ENCODE measurements at regions not wholly inside any gene's neighbourhood (a gene's known extent, or its start where the extent isn't known, plus 50 kb on each side); places are given as distances from the start of the nearest gene placed in this dataset.

DNA sequence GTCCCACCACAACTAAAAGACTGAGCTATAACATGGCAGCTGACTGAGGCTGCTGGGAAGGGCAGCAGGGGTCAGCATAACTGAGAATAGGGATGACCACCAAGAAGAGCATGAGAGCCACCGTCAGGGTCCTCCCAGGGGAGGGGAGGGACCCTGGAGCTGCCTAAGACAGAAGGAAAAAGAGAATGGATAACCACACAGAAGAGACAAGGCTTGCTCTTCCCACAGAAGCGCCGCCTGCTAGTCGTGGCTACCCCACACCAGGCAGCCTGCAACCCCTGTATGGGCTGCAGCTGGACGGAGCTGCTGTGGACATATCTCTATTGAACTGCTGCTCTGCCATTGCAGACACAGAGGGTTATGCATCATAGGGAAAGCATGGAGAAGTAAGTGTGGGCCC lies 132.0 kb upstream of the CHD6 start:
- Histone ChIP-seq H3F3A (replicated peaks; ENCODE audit: low read depth) (no peaks in the 10 kb centered on the region), H4K20me1 (replicated peaks; ENCODE audit: insufficient read depth) (no peaks in the 10 kb centered on the region), H3K79me2 (replicated peaks; ENCODE audit: insufficient read depth) (no peaks in the 10 kb centered on the region), H3K27ac (ENCODE audit: low read depth) (no peak overlapping the region), H3K36me3 (ENCODE audit: insufficient read depth) (no peaks in the 10 kb centered on the region), H3K27me3 (ENCODE audit: insufficient read depth) (no peaks in the 10 kb centered on the region), H3K4me1 (ENCODE audit: insufficient read depth) (no peaks in the 10 kb centered on the region), H3K4me3 (no peak overlapping the region), H3K9me2 (ENCODE audit: insufficient read depth) (no peaks in the 10 kb centered on the region), H3K4me2 (no peak overlapping the region), H2AFZ (no peak overlapping the region)
- no peak for DNase-seq (ENCODE audit: low spot score)
- no peak overlapping the region for H3K27ac Mint-ChIP-seq
- peaks cover 88% of the 10 kb centered on the region for H3K9me3 Mint-ChIP-seq
- no peaks in the 10 kb centered on the region for H3K4me1 Mint-ChIP-seq
- no peak for ATAC-seq
- H3K36me3 Mint-ChIP-seq (ENCODE audit: low read depth): peaks cover 14% of the 10 kb centered on the region
- H3K27me3 Mint-ChIP-seq (ENCODE audit: insufficient read depth, low read depth, poor library complexity): peaks cover 5% of the 10 kb centered on the region
- TF ChIP-seq, protein P1, sequence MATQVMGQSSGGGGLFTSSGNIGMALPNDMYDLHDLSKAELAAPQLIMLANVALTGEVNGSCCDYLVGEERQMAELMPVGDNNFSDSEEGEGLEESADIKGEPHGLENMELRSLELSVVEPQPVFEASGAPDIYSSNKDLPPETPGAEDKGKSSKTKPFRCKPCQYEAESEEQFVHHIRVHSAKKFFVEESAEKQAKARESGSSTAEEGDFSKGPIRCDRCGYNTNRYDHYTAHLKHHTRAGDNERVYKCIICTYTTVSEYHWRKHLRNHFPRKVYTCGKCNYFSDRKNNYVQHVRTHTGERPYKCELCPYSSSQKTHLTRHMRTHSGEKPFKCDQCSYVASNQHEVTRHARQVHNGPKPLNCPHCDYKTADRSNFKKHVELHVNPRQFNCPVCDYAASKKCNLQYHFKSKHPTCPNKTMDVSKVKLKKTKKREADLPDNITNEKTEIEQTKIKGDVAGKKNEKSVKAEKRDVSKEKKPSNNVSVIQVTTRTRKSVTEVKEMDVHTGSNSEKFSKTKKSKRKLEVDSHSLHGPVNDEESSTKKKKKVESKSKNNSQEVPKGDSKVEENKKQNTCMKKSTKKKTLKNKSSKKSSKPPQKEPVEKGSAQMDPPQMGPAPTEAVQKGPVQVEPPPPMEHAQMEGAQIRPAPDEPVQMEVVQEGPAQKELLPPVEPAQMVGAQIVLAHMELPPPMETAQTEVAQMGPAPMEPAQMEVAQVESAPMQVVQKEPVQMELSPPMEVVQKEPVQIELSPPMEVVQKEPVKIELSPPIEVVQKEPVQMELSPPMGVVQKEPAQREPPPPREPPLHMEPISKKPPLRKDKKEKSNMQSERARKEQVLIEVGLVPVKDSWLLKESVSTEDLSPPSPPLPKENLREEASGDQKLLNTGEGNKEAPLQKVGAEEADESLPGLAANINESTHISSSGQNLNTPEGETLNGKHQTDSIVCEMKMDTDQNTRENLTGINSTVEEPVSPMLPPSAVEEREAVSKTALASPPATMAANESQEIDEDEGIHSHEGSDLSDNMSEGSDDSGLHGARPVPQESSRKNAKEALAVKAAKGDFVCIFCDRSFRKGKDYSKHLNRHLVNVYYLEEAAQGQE (IDR thresholded peaks at IDR 0.05; ENCODE audit: unreplicated experiment): no peak
- TF ChIP-seq POLR2AphosphoS5 (IDR thresholded peaks at IDR 0.05; ENCODE audit: low read depth) (no peak), NANOG (IDR thresholded peaks at IDR 0.05; ENCODE audit: borderline replicate concordance) (no peak), ZNF114 (CRISPR knock-in tag; IDR thresholded peaks at IDR 0.05) (no peak), STAT1 (IDR thresholded peaks at IDR 0.05; ENCODE audit: unreplicated experiment) (no peak)
- TF ChIP-seq, protein P2, sequence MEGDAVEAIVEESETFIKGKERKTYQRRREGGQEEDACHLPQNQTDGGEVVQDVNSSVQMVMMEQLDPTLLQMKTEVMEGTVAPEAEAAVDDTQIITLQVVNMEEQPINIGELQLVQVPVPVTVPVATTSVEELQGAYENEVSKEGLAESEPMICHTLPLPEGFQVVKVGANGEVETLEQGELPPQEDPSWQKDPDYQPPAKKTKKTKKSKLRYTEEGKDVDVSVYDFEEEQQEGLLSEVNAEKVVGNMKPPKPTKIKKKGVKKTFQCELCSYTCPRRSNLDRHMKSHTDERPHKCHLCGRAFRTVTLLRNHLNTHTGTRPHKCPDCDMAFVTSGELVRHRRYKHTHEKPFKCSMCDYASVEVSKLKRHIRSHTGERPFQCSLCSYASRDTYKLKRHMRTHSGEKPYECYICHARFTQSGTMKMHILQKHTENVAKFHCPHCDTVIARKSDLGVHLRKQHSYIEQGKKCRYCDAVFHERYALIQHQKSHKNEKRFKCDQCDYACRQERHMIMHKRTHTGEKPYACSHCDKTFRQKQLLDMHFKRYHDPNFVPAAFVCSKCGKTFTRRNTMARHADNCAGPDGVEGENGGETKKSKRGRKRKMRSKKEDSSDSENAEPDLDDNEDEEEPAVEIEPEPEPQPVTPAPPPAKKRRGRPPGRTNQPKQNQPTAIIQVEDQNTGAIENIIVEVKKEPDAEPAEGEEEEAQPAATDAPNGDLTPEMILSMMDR (conservative IDR thresholded peaks at IDR 0.05; ENCODE audit: low read depth in 2 of 2): no peak
- no peak overlapping the region for H3K4me3 Mint-ChIP-seq

DNA sequence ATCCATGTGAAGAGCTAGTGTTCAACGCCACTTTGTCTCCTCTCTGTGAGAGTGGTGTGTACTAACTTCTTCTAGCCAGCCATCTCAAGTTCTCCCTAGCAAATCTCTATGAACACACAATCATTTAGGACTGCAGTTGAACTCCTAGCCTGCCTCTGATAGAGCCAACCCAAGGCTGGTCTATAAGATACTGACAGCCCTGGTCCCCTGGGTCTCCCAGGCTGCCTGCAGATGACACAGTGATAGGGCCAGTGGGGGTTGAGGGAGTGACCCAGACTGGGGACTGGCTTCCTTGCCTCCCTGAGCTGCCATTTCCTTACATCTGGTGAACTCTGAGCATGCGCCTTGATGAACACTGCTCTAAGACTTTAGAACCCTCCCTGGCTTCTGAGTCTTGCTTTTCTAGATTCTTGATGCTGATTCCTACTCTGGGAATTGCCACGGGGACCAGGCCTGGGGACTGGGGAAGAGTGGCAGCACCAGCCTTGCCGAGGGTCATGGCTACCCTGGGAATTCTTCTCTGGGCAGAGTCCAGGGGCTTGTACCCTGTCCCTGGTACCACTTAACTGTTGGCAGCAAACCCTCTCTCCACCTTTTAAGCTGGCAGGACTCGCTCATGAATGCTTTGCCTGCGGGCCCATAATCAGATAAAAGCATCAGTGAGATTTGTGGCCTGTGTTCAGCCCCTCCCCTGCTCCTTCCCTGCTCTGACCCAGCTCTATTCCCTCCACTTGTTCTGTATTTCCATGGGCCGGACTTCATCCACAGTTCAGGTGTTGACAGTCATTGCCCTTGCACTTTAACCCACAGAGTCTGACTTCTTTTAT lies 130.8 kb upstream of the CHD6 start:
- DNase-seq (ENCODE audit: low spot score) (no peak), ATAC-seq (no peak)
- Histone ChIP-seq H3K4me3 (no peak overlapping the region), H3K27ac (ENCODE audit: low read depth) (no peak overlapping the region), H3F3A (replicated peaks; ENCODE audit: low read depth) (no peaks in the 10 kb centered on the region), H3K79me2 (replicated peaks; ENCODE audit: insufficient read depth) (no peaks in the 10 kb centered on the region), H3K27me3 (ENCODE audit: insufficient read depth) (no peaks in the 10 kb centered on the region), H2AFZ (no peak overlapping the region), H3K4me1 (ENCODE audit: insufficient read depth) (no peaks in the 10 kb centered on the region), H3K36me3 (ENCODE audit: insufficient read depth) (no peaks in the 10 kb centered on the region), H3K9me2 (ENCODE audit: insufficient read depth) (no peaks in the 10 kb centered on the region), H3K4me2 (no peak overlapping the region), H4K20me1 (replicated peaks; ENCODE audit: insufficient read depth) (no peaks in the 10 kb centered on the region)
- Mint-ChIP-seq H3K9me3 (peaks cover 88% of the 10 kb centered on the region), H3K36me3 (ENCODE audit: low read depth) (peaks cover 14% of the 10 kb centered on the region), H3K27me3 (ENCODE audit: insufficient read depth, low read depth, poor library complexity) (peaks cover 4% of the 10 kb centered on the region), H3K27ac (no peak overlapping the region), H3K4me3 (no peak overlapping the region), H3K4me1 (no peaks in the 10 kb centered on the region)
- TF ChIP-seq ZNF114 (CRISPR knock-in tag; IDR thresholded peaks at IDR 0.05) (no peak), EZH2 (IDR thresholded peaks at IDR 0.05; ENCODE audit: low read depth, unreplicated experiment) (no peak), ZNF331 (CRISPR knock-in tag; IDR thresholded peaks at IDR 0.05; ENCODE audit: low read depth) (no peak), STAT1 (IDR thresholded peaks at IDR 0.05; ENCODE audit: unreplicated experiment) (no peak), CREB1 (CRISPR knock-in tag; IDR thresholded peaks at IDR 0.05; ENCODE audit: low read depth) (no peak), POLR2AphosphoS5 (IDR thresholded peaks at IDR 0.05; ENCODE audit: low read depth) (no peak), JUNB (IDR thresholded peaks at IDR 0.05; ENCODE audit: unreplicated experiment) (no peak)
- TF ChIP-seq, protein P1 (IDR thresholded peaks at IDR 0.05; ENCODE audit: unreplicated experiment): no peak
- TF ChIP-seq, protein P3, sequence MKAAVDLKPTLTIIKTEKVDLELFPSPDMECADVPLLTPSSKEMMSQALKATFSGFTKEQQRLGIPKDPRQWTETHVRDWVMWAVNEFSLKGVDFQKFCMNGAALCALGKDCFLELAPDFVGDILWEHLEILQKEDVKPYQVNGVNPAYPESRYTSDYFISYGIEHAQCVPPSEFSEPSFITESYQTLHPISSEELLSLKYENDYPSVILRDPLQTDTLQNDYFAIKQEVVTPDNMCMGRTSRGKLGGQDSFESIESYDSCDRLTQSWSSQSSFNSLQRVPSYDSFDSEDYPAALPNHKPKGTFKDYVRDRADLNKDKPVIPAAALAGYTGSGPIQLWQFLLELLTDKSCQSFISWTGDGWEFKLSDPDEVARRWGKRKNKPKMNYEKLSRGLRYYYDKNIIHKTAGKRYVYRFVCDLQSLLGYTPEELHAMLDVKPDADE (IDR thresholded peaks at IDR 0.05): no peak
